ENCODE measurements at regions not wholly inside any gene's neighbourhood (a gene's known extent, or its start where the extent isn't known, plus 50 kb on each side); places are given as distances from the start of the nearest gene placed in this dataset.

DNA sequence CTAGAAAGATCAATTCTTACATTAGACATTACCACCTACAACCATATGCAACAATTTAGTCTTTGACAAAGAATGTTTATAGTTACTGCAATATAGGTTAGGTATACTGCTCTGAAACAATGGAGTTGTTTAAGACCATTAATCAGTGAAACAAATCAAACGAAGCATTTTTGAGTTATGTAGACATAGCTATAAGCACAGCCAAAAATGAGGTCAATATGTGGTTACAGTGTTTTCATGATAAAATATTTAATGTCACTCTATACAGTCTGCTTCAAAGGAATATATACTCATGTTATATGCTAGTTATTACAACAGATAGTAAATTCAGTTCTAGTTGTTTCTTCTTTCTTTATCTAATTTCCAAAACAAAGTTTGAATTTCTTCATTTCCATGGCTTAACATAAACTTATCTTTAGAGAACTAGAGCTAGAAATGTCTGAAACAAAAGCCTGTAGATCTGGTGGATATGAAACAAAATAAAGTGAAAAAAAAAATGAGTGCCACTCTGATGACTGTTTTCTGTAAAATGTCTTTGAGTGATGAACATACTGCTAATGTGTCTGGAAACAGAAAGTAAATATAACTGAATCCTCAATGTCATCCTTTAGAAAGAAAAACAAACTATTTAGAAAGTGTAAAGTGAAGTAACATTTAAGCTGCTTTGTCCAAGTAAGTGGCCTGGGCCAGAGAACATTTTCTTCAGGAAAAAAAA is 809.0 kb downstream of the FAT4 start:
- in situ Hi-C loops (cut with HindIII; ENCODE audit: extremely low pct_ligation_motif_present, low pct_unique_long_range_greater_than_20kb): no loop called here
- ChIA-PET CTCF (ENCODE audit: low intra/inter-chr PET ratio, low total read pairs) (no interaction called here), POLR2A (no interaction called here)
- Histone ChIP-seq H3K9ac (ENCODE audit: insufficient read depth, low read depth, low read length) (no peak overlapping the region), H2AFZ (ENCODE audit: low read length) (no peak overlapping the region), H3K4me3 (replicated peaks in 1 of 3; ENCODE audit: insufficient read depth in 1 of 3, low read depth in 2 of 3, low read length in 3 of 3) (no peak overlapping the region), H3K4me1 (ENCODE audit: insufficient read depth, low read length) (no peaks in the 10 kb centered on the region), H3K36me3 (replicated peaks in 1 of 2; ENCODE audit: control insufficient read depth in 1 of 2, insufficient read depth in 2 of 2, low read length in 2 of 2) (no peaks in the 10 kb centered on the region), H3K27ac (ENCODE audit: extremely low read length, insufficient read depth, low read length) (no peak overlapping the region), H4K20me1 (ENCODE audit: insufficient read depth, low read length) (no peaks in the 10 kb centered on the region), H3K4me2 (ENCODE audit: low read depth, low read length) (no peak overlapping the region), H3K27me3 (ENCODE audit: control insufficient read depth in 1 of 2, insufficient read depth in 2 of 2, low read length in 2 of 2) (no peaks in the 10 kb centered on the region), H3K9me3 (ENCODE audit: low read length) (peaks cover 5% of the 10 kb centered on the region; the same call in 1 of the 2 replicates), H3K79me2 (ENCODE audit: insufficient read depth, low read length) (no peaks in the 10 kb centered on the region)
- FAIRE-seq (no peak), ATAC-seq (no peak), DNase-seq (ENCODE audit: low spot score) (no peak)
- intact Hi-C loops (cut with micrococcal nuclease; ENCODE audit: unreplicated experiment): no loop called here
- 0% methylated on average over 1 of the region's 1 CpG for WGBS (ENCODE audit: low lambda C conversion rate)
- BruUV-seq (replicated peaks): no TSS peak
- TF ChIP-seq ZNF839 (CRISPR knock-in tag; IDR thresholded peaks at IDR 0.05; ENCODE audit: borderline replicate concordance) (no peak), ZNF646 (CRISPR knock-in tag; IDR thresholded peaks at IDR 0.05) (no peak), SP5 (CRISPR knock-in tag; IDR thresholded peaks at IDR 0.05; ENCODE audit: borderline replicate concordance, low read depth) (no peak), RCOR2 (CRISPR knock-in tag; IDR thresholded peaks at IDR 0.05) (no peak), SKIL (CRISPR knock-in tag; IDR thresholded peaks at IDR 0.05; ENCODE audit: borderline replicate concordance) (no peak), ZNF329 (CRISPR knock-in tag; IDR thresholded peaks at IDR 0.05; ENCODE audit: low read depth) (no peak), ZMAT3 (CRISPR knock-in tag; conservative IDR thresholded peaks at IDR 0.05) (no peak), KMT2B (CRISPR knock-in tag; IDR thresholded peaks at IDR 0.05) (no peak)
- TF ChIP-seq, protein P1, sequence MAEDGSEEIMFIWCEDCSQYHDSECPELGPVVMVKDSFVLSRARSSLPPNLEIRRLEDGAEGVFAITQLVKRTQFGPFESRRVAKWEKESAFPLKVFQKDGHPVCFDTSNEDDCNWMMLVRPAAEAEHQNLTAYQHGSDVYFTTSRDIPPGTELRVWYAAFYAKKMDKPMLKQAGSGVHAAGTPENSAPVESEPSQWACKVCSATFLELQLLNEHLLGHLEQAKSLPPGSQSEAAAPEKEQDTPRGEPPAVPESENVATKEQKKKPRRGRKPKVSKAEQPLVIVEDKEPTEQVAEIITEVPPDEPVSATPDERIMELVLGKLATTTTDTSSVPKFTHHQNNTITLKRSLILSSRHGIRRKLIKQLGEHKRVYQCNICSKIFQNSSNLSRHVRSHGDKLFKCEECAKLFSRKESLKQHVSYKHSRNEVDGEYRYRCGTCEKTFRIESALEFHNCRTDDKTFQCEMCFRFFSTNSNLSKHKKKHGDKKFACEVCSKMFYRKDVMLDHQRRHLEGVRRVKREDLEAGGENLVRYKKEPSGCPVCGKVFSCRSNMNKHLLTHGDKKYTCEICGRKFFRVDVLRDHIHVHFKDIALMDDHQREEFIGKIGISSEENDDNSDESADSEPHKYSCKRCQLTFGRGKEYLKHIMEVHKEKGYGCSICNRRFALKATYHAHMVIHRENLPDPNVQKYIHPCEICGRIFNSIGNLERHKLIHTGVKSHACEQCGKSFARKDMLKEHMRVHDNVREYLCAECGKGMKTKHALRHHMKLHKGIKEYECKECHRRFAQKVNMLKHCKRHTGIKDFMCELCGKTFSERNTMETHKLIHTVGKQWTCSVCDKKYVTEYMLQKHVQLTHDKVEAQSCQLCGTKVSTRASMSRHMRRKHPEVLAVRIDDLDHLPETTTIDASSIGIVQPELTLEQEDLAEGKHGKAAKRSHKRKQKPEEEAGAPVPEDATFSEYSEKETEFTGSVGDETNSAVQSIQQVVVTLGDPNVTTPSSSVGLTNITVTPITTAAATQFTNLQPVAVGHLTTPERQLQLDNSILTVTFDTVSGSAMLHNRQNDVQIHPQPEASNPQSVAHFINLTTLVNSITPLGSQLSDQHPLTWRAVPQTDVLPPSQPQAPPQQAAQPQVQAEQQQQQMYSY (CRISPR knock-in tag; IDR thresholded peaks at IDR 0.05): no peak
- TF ChIP-seq, protein P2, sequence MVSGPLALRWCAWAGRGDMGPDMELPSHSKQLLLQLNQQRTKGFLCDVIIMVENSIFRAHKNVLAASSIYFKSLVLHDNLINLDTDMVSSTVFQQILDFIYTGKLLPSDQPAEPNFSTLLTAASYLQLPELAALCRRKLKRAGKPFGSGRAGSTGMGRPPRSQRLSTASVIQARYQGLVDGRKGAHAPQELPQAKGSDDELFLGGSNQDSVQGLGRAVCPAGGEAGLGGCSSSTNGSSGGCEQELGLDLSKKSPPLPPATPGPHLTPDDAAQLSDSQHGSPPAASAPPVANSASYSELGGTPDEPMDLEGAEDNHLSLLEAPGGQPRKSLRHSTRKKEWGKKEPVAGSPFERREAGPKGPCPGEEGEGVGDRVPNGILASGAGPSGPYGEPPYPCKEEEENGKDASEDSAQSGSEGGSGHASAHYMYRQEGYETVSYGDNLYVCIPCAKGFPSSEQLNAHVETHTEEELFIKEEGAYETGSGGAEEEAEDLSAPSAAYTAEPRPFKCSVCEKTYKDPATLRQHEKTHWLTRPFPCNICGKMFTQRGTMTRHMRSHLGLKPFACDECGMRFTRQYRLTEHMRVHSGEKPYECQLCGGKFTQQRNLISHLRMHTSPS (CRISPR knock-in tag; IDR thresholded peaks at IDR 0.05; ENCODE audit: low read depth): no peak
